Neuronal stem cell (in vitro differentiated cells): ENCODE measurements at regions not wholly inside any gene's neighbourhood (a gene's known extent, or its start where the extent isn't known, plus 50 kb on each side); places are given as distances from the start of the nearest gene placed in this dataset.

Experiments
- DNase-seq: peaks from one replicate; pipeline ENCODE4 v3.0.0-alpha.2; 2013; ENCODE audit warnings: low spot score
- H2AFZ ChIP-seq: one replicate; pipeline ENCODE4 v1.6.1; 2013; ENCODE audit warnings: mild to moderate bottlenecking, low read length, inconsistent platforms
- H2AK5ac ChIP-seq: 2 replicates; pipeline ENCODE4 v1.6.1; 2013; ENCODE audit warnings: low read depth, mild to moderate bottlenecking, inconsistent platforms, low read length, moderate library complexity, mixed read lengths
- H2BK120ac ChIP-seq: 2 replicates; pipeline ENCODE4 v1.6.1; 2013; ENCODE audit warnings: low read depth, mild to moderate bottlenecking, inconsistent platforms, low read length, moderate library complexity, mixed read lengths
- H2BK12ac ChIP-seq: one replicate; pipeline ENCODE4 v1.6.1; 2013; ENCODE audit warnings: low read length, inconsistent platforms
- H2BK15ac ChIP-seq: 2 replicates; pipeline ENCODE4 v1.6.1; 2013; ENCODE audit warnings: mild to moderate bottlenecking, low read length, inconsistent platforms, mixed read lengths
- H2BK5ac ChIP-seq: one replicate; pipeline ENCODE4 v1.6.1; 2013; ENCODE audit warnings: inconsistent platforms, mild to moderate bottlenecking, low read length, moderate library complexity
- H3K14ac ChIP-seq: one replicate; pipeline ENCODE4 v1.6.1; 2013; ENCODE audit warnings: low read length, inconsistent platforms
- H3K18ac ChIP-seq: 2 replicates; pipeline ENCODE4 v1.6.1; 2013; ENCODE audit warnings: low read length, inconsistent platforms
- H3K23ac ChIP-seq: 2 replicates; pipeline ENCODE4 v1.6.1; 2013; ENCODE audit warnings: low read depth, mild to moderate bottlenecking, mixed read lengths, low read length, inconsistent platforms; ENCODE audit not compliant: poor library complexity
- H3K27ac ChIP-seq: replicated peaks from 3 replicates; pipeline ENCODE4 v1.5.1; 2013; ENCODE audit warnings: low read length, inconsistent platforms
- H3K27me3 ChIP-seq, 3 experiments: 2 replicates each; pipeline ENCODE4 v1.6.1; 2013; ENCODE audit warnings: low read length in 3 of 3, mild to moderate bottlenecking in 2 of 3, inconsistent platforms in 1 of 3, low read depth in 1 of 3, mixed read lengths in 1 of 3, moderate library complexity in 1 of 3; ENCODE audit not compliant: control insufficient read depth in 3 of 3, insufficient read depth in 3 of 3
- H3K36me3 ChIP-seq, 2 donors: replicated peaks in 1 of 2; 2 replicates each; pipeline ENCODE4 v1.6.1; 2013; ENCODE audit warnings: low read length in 2 of 2; ENCODE audit not compliant: control insufficient read depth in 2 of 2, insufficient read depth in 2 of 2
- H3K4ac ChIP-seq: 2 replicates; pipeline ENCODE4 v1.6.1; 2013; ENCODE audit warnings: inconsistent platforms, mild to moderate bottlenecking, low read length, moderate library complexity
- H3K4me1 ChIP-seq, 2 donors: 1 replicate in 1 of 2; 2 replicates in 1 of 2; pipeline ENCODE4 v1.6.1; 2013; ENCODE audit warnings: low read length in 2 of 2, low read depth in 1 of 2; ENCODE audit not compliant: control insufficient read depth in 2 of 2, insufficient read depth in 1 of 2
- H3K4me2 ChIP-seq: one replicate; pipeline ENCODE4 v1.6.1; 2013; ENCODE audit warnings: mild to moderate bottlenecking, low read length, inconsistent platforms; ENCODE audit not compliant: insufficient read depth, poor library complexity, severe bottlenecking
- H3K4me3 ChIP-seq, 2 donors: 2 replicates each; pipeline ENCODE4 v1.5.1; 2013; ENCODE audit warnings: low read length in 2 of 2, mild to moderate bottlenecking in 2 of 2, inconsistent platforms in 1 of 2, moderate library complexity in 1 of 2
- H3K79me1 ChIP-seq: one replicate; pipeline ENCODE4 v1.6.1; 2013; ENCODE audit warnings: low read depth, mild to moderate bottlenecking, inconsistent platforms, low read length, moderate library complexity
- H3K9ac ChIP-seq: one replicate; pipeline ENCODE4 v1.6.1; 2013; ENCODE audit warnings: mild to moderate bottlenecking, low read depth, low read length, inconsistent platforms; ENCODE audit not compliant: poor library complexity
- H3K9me3 ChIP-seq, 2 donors: replicated peaks in 1 of 2; 2 replicates each; pipeline versions ENCODE3 to v1.6.1; 2013; ENCODE audit warnings: low read length in 2 of 2, mild to moderate bottlenecking in 2 of 2, inconsistent platforms in 1 of 2, low read depth in 1 of 2, mixed read lengths in 1 of 2, moderate library complexity in 1 of 2; ENCODE audit not compliant: control insufficient read depth in 2 of 2, insufficient read depth in 1 of 2
- H4K8ac ChIP-seq: one replicate; pipeline ENCODE4 v1.6.1; 2013; ENCODE audit warnings: low read depth, mild to moderate bottlenecking, inconsistent platforms, low read length, moderate library complexity
- H4K91ac ChIP-seq: one replicate; pipeline ENCODE4 v1.6.1; 2013; ENCODE audit warnings: low read length, low read depth, mild to moderate bottlenecking, inconsistent platforms; ENCODE audit not compliant: poor library complexity
- WGBS, 2 donors: extraction: QIAGEN DNeasy Blood & Tissue Kit; methylation state at CpG; one replicate each; pipeline ENCODE4 v1.1.7; 2013; ENCODE audit warnings: missing lambda C conversion rate in 2 of 2, mixed read lengths in 1 of 2; ENCODE audit not compliant: insufficient read length in 2 of 2, insufficient replicate concordance in 1 of 2; ENCODE audit errors: extremely low coverage in 2 of 2; 5-methylcytosine and 5-hydroxymethylcytosine counted together

DNA sequence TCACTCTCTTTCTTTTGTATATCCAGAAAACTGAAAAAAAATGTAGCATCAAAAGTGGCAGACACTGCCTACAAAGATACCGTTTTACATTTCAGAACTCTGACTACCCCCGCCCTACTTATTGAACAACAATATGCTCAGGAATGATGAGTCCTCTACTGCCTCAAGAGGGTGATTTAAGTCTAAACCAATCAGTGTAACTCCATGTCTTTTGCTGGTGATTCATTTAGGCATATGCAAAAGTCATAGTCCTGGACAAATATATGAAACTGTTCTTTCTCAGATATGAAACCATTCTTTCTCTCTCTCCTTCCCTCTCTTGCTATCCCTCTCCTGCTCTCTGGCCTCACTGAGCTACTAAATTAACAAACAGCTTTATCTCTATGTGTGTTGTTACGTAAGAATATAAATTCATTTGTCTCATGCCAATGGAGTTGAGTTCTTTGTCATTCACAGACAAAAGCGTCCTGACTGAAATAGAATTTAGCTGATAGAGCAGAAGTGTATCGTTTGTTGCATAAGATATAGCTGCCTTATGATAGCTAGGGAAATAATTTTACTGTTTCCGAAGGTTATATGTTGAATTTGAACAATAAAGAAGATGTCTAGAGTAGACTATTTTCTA is 133.7 kb upstream of the OSTN start:
- H3K18ac ChIP-seq = no peak overlapping the region
- H3K4me2 ChIP-seq = no peak overlapping the region
- no peaks in the 10 kb centered on the region for H3K36me3 ChIP-seq
- H4K91ac ChIP-seq = no peak overlapping the region
- H2BK12ac ChIP-seq = no peak overlapping the region
- no peak for DNase-seq
- no peak overlapping the region for H3K14ac ChIP-seq
- H3K9me3 ChIP-seq = no peaks in the 10 kb centered on the region
- H2AFZ ChIP-seq = no peak overlapping the region
- H2BK15ac ChIP-seq = no peak overlapping the region
- no peak overlapping the region for H3K4me3 ChIP-seq
- no peaks in the 10 kb centered on the region for H3K79me1 ChIP-seq
- no peak overlapping the region for H3K9ac ChIP-seq
- H4K8ac ChIP-seq = no peak overlapping the region
- no peaks in the 10 kb centered on the region for H3K4me1 ChIP-seq
- no peak overlapping the region for H3K4ac ChIP-seq
- no peak overlapping the region for H3K27ac ChIP-seq
- no peak overlapping the region for H2AK5ac ChIP-seq
- H3K27me3 ChIP-seq = no peaks in the 10 kb centered on the region
- no peak overlapping the region for H2BK5ac ChIP-seq
- no peak overlapping the region for H2BK120ac ChIP-seq
- H3K23ac ChIP-seq = no peak overlapping the region
- no CpG with 5 or more reads among the region's 6 CpGs for WGBS, 2 donors

DNA sequence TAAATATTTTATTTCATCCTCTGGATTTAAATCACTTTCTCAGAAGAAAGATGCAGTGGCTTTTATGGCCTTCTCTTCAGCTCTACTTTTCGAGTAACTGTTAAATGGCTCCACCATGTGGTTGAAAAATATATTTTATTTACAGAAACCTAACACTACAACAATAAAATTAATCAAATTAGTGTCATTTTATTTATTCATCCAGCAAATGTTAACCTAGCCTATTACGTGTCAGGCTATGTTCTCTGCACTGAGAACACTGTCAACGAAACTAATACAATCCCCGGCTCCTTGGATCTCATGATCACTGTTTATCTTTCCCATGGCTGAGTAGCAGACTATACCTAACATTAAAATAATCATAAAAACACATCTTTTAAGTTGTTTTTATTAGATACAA is 148.0 kb upstream of the OSTN start:
- Histone ChIP-seq H2AFZ (no peak overlapping the region), H3K18ac (no peak overlapping the region), H2BK12ac (no peak overlapping the region), H3K9ac (no peak overlapping the region), H4K91ac (no peak overlapping the region), H3K4me2 (no peak overlapping the region), H3K23ac (no peak overlapping the region), H4K8ac (no peak overlapping the region), H3K36me3 (no peaks in the 10 kb centered on the region), H2BK5ac (no peak overlapping the region), H3K27ac (no peak overlapping the region), H3K4ac (no peak overlapping the region), H3K14ac (no peak overlapping the region), H3K27me3 (no peaks in the 10 kb centered on the region), H2BK120ac (no peak overlapping the region), H3K4me1 (no peaks in the 10 kb centered on the region), H3K79me1 (no peaks in the 10 kb centered on the region), H2AK5ac (no peak overlapping the region), H3K9me3 (peaks cover 0 to 1% of the 10 kb centered on the region in 2 donors), H3K4me3 (no peak overlapping the region), H2BK15ac (no peak overlapping the region)
- peak; percentile 23 for DNase-seq
- no CpG with 5 or more reads among the region's 4 CpGs for WGBS, 2 donors

DNA sequence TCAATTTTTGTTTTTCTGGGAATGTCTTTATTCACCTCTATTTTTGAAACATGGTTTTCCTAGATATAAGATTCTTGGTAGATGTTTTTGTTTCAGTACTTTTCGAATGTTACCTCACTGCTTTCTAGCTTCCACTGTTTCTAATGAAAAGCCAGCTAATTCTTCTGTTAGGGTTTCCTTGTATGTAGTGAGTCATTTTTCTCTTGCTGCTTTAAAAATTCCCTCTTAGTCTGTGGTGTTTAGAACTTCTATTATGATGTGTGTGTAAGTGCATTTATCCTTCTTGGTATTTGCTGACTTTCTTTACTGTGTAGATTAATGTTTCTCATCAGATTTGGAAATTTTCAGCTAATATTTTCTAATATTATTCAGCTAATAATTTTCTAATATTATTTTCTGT is 151.1 kb upstream of the OSTN start:
- peaks cover 0 to 1% of the 10 kb centered on the region in 2 donors for H3K9me3 ChIP-seq
- no peak overlapping the region for H2AFZ ChIP-seq
- no peak overlapping the region for H3K14ac ChIP-seq
- H3K23ac ChIP-seq = no peak overlapping the region
- H2BK5ac ChIP-seq = no peak overlapping the region
- no peak overlapping the region for H2BK15ac ChIP-seq
- no peaks in the 10 kb centered on the region for H3K36me3 ChIP-seq
- no peak overlapping the region for H3K27ac ChIP-seq
- H3K4me1 ChIP-seq = no peaks in the 10 kb centered on the region
- H2AK5ac ChIP-seq = no peak overlapping the region
- H4K8ac ChIP-seq = no peak overlapping the region
- no peak overlapping the region for H2BK120ac ChIP-seq
- no peak overlapping the region for H3K4me3 ChIP-seq
- H2BK12ac ChIP-seq = no peak overlapping the region
- DNase-seq = no peak
- H3K4ac ChIP-seq = no peak overlapping the region
- H3K4me2 ChIP-seq = no peak overlapping the region
- no peak overlapping the region for H3K18ac ChIP-seq
- H3K27me3 ChIP-seq = no peaks in the 10 kb centered on the region
- no peak overlapping the region for H4K91ac ChIP-seq
- H3K9ac ChIP-seq = no peak overlapping the region
- no CpG with 5 or more reads among the region's 1 CpG for WGBS, 2 donors
- no peaks in the 10 kb centered on the region for H3K79me1 ChIP-seq

GRCh38 chr3:191030929-191031328 is 168.1 kb upstream of the OSTN start:
- Histone ChIP-seq H2BK5ac (no peak overlapping the region), H3K4me1 (no peaks in the 10 kb centered on the region), H3K4ac (no peak overlapping the region), H3K36me3 (no peaks in the 10 kb centered on the region), H2BK12ac (no peak overlapping the region), H3K4me3 (no peak overlapping the region), H3K27ac (no peak overlapping the region), H2AK5ac (no peak overlapping the region), H3K9me3 (no peaks in the 10 kb centered on the region), H2AFZ (no peak overlapping the region), H3K4me2 (no peak overlapping the region), H3K79me1 (no peaks in the 10 kb centered on the region), H2BK15ac (no peak overlapping the region), H3K18ac (no peak overlapping the region), H3K27me3 (no peaks in the 10 kb centered on the region), H3K23ac (no peak overlapping the region), H4K8ac (no peak overlapping the region), H2BK120ac (no peak overlapping the region), H4K91ac (no peak overlapping the region), H3K9ac (no peak overlapping the region), H3K14ac (no peak overlapping the region)
- no peak for DNase-seq
- no CpG with 5 or more reads among the region's 2 CpGs for WGBS, 2 donors
